CD4-positive, alpha-beta T cell treated with Interleukin-1 beta for 1 hour (primary cell): ENCODE measurements at regions not wholly inside any gene's neighbourhood (a gene's known extent, or its start where the extent isn't known, plus 50 kb on each side); places are given as distances from the start of the nearest gene placed in this dataset.

Experiments used
- DNase-seq, 2 donors: peaks; one replicate each; pipeline ENCODE4 v3.0.0-alpha.2; 2020 to 2022

DNA sequence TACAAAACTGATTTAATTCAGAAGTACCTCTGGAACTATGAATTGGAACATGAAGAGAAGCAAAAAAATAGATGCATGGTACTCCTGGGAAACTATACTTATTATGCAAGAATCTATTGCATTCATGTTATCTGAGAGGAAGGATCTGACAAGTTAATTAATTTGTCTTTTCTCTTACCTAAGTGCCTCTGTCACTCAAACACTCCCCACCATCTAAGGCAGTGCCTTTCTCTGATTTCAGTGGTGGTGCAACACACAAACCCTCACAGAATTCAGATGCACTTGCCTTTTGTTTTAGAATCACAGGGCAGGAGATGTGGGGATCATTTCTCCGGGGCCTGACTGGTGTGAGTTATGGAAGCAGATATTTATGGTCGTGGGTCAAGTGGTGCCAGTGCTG lies 52.5 kb upstream of the C9orf72 start:
- DNase-seq: no peak

- no peak for DNase-seq
Observed at GRCh38 chr9:27626244-27627187, 53.2 kb upstream of the C9orf72 start.

- no peak for DNase-seq
Observed at GRCh38 chr9:27627188-27627564, 53.9 kb upstream of the C9orf72 start.

- no peak for DNase-seq
Observed at GRCh38 chr9:27628311-27628710, 55.0 kb upstream of the C9orf72 start.

GRCh38 chr9:27629425-27629824 lies 56.1 kb upstream of the C9orf72 start:
- DNase-seq: no peak

DNA sequence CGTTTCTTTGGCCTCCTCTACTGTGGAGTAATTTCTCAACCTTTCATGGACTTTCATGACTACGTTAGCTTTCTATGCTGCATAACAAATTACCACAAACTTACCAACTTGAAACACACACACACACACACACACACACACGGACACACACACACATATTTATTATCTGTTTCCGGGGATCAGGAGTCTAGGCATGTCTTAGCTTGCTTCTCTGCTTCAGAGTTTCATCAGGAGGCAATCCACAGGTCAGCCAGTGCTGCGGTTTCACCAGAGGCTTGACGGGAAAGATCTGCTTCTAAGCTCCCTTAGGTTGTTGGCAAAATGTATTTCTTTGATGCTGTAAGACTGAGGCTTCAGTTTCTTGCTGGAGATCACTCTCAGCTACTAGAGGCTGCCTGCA lies 59.0 kb upstream of the C9orf72 start:
- no peak for DNase-seq

DNA sequence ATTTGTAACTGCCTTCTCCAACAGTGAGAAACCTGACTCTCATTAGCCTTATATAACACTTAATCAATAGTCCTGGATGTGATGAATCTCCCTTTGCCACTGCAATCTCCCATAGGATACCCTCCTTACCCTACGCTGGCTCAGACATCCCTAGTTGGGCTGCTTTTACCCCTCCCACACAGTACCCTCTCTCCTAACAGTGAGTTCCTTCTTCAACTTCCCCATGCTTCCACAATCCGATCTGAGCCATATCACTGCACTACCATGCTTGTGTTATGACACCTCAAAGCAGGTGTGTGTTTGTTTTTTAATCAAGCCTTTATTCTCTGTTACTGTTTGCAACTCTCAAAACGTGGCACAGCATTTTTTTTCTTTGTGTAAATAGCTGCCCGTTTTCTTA lies 60.5 kb upstream of the C9orf72 start:
- DNase-seq: no peak

- DNase-seq: peak; percentile 3 to 17
Observed at GRCh38 chr9:27634879-27635278, 61.6 kb upstream of the C9orf72 start.

GRCh38 chr9:27638716-27639115 lies 65.4 kb upstream of the C9orf72 start:
- DNase-seq: no peak

DNA sequence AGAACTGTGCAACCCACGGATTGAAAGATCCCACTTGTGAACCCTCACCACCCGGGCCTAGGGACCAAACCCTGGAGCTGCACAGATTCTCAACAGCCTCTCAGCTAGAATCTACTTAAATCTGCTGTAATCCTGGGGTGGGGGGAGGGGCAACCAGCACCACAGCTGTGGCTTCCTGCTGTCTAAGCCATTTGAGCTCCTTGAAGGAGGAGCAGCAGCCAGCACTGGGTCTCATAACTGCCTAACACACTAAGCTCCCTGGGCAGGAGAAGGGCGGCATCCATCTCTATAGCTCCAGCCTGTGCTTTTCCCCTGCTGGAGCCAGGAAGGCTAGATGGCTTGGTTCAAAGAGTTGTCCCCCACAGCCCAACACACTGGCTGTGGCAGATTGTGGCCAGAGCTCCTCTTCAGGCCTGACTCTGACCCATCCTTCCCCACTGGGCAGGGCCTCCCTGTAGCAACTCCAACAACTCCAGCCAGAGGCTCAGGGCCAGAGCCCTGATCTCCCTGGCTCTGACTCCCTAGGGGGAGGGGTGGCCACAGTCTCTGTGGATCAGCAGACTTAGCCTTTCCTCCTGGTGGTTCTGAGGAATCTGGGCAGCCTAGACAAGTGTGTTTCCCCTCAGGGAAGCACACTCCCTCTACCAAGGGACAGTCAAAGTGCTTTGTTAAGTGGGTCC lies 72.0 kb upstream of the C9orf72 start:
- DNase-seq: no peak

- DNase-seq: no peak
Observed at GRCh38 chr9:27653246-27653645, 80.0 kb upstream of the C9orf72 start.

DNA sequence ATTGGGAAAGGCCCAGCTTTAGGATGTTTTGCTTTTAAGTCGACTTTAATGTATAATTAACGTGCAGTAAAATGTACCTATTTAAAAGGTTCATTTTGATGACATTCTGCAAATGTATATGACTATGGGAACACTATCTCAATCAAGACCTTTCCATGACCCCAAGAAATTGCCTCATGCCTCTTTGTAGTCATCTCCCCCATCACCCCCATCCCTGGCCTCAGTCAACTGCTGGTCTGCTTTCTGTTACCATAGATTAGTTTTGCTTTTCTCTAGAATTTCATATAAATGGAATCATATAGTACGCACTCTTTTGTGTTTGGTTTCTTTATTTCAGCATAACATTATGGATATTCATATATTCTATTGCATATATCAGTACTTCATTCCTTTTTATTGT lies 80.7 kb upstream of the C9orf72 start:
- DNase-seq: no peak

DNA sequence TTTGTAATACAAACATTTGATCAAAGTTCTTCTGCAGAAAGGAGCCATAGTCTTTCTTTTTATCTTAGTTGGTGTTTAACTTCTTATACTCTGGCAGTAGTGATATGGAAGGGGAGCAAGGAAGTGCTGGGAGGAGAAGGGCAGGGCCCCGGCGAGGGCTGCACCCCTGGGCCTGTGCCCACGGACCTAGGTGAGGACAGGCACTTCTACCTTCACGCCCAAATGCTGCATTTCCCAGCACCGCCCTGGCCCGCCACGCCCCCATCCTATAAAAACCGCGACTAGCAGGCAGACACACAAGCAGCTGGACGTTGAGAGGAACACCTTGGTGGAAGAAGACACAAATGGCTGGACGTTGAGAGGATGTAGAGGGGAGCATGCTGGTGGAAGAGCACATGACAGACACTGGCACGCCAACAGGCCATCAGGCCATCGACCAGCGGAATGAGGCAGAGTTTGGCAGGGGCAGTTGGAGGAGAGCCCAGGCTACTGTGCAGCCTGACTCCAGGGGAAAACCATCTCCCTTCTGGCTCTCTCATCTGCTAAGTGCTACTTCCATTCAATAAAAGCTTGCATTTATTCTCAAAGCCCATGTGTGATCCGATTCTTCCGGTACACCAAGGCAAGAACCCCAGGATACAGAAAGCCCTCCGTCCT lies 81.5 kb upstream of the C9orf72 start:
- DNase-seq: no peak

DNA sequence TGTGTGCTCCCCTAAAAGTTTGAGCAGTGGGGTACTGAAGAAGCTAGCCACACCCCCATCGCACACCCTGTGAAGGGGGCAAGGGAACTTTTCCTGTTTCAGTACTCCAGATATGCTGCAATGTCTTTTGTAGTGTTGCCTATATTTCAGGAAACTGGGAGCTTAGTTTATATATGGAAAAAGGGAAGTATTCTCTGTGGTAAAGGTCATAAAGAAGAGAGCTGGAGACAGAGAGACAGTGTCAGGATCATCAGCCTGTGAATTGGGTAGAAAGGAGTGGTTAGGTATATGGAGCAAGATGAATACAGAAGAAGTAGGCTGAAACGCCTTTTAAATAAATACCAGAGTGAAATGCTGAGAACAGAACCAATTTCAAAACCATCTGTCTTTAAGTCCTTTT lies 82.2 kb upstream of the C9orf72 start:
- DNase-seq: no peak

GRCh38 chr9:27659001-27659400 lies 85.7 kb upstream of the C9orf72 start:
- DNase-seq: no peak

- DNase-seq: no peak
Observed at GRCh38 chr9:27659571-27659970, 86.3 kb upstream of the C9orf72 start.

- DNase-seq: no peak
Observed at GRCh38 chr9:27660148-27660547, 86.9 kb upstream of the C9orf72 start.

DNA sequence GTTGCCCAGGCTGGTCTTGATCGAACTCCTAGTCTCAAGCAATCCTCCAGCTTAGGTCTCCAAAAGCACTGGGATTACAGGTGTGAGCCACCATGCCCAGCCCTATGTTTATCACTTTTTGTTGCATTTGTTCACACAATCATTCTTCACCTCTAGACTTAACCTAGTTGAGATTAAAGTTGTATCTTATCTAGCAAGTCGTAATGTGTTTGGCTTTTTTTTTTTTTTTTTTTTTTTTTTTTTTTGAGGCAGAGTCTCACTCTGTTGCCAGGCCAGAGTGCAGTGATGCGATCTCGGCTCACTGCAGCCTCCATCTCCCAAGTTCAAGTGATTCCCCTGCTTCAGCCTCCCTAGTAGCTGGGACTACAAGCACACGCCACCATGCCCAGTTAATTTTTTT lies 90.2 kb upstream of the C9orf72 start:
- DNase-seq: no peak

DNA sequence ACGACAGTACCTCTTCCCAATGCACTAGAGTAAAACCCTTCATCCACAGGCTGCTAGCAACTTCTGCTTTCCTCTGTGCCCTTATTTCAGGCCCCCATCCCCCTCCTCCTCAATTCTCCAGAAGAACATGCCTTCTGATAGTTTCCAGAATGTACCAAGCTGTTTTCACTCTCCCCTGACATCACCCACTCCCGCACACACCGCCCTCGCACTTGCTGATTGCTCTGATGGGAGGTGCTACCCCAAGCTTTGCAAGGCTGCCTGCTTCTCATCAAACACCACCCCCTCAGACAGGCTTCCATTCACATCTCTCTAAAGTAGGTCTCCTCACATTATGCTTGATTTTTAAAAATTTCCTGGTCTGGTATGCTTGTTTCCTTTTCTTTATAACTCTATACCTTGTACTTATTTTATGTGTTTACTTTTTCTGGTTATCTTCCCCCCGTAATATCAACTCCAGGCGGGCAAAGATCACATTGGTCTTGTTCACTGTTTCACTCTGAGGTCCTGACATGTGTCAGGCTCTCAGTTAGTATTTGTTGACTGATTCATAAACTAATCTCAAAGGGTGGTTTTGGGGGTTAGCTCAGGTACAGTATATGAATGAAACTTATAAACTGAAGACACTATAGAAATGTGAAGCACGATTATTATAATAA lies 91.0 kb upstream of the C9orf72 start:
- no peak for DNase-seq

GRCh38 chr9:27665136-27665535 lies 91.9 kb upstream of the C9orf72 start:
- DNase-seq: no peak

- DNase-seq: no peak
Observed at GRCh38 chr9:27668280-27668679, 95.0 kb upstream of the C9orf72 start.

- no peak for DNase-seq
Observed at GRCh38 chr9:27671636-27672035, 98.4 kb upstream of the C9orf72 start.

GRCh38 chr9:27672718-27673117 lies 99.4 kb upstream of the C9orf72 start:
- DNase-seq: no peak
